GM12873 (cell line): ENCODE measurements at regions not wholly inside any gene's neighbourhood (a gene's known extent, or its start where the extent isn't known, plus 50 kb on each side); places are given as distances from the start of the nearest gene placed in this dataset.

Experiments
- TF ChIP-seq, protein P1 (sequence below): IDR thresholded peaks from 2 replicates; pipeline ENCODE4 v1.5.1; 2012; ENCODE audit warnings: low read depth, mild to moderate bottlenecking, moderate library complexity, low read length, control low read depth; ENCODE audit not compliant: insufficient read depth; ENCODE audit errors: missing control alignments

DNA sequence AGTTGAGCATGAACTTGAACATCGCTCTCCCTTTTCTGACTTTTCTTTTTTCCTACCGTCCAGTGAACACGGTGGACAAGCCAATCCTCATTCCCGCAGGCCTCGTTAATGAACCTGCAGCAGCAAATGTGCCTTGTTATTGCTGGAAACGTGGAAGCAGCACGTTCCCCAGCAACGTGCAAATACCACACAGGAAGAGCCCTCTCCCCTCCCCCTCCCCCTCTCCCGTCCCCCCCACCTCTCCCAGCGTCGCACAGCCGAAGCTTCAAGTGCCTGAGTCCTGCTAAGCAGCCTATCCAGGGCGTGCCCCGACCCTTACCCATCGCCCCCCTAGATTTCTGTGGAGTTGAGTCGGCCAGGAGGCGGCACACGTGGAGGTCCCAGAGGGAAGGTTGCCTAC lies 219.9 kb downstream of the BCOR start:
- TF ChIP-seq, protein P1, sequence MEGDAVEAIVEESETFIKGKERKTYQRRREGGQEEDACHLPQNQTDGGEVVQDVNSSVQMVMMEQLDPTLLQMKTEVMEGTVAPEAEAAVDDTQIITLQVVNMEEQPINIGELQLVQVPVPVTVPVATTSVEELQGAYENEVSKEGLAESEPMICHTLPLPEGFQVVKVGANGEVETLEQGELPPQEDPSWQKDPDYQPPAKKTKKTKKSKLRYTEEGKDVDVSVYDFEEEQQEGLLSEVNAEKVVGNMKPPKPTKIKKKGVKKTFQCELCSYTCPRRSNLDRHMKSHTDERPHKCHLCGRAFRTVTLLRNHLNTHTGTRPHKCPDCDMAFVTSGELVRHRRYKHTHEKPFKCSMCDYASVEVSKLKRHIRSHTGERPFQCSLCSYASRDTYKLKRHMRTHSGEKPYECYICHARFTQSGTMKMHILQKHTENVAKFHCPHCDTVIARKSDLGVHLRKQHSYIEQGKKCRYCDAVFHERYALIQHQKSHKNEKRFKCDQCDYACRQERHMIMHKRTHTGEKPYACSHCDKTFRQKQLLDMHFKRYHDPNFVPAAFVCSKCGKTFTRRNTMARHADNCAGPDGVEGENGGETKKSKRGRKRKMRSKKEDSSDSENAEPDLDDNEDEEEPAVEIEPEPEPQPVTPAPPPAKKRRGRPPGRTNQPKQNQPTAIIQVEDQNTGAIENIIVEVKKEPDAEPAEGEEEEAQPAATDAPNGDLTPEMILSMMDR: no peak

DNA sequence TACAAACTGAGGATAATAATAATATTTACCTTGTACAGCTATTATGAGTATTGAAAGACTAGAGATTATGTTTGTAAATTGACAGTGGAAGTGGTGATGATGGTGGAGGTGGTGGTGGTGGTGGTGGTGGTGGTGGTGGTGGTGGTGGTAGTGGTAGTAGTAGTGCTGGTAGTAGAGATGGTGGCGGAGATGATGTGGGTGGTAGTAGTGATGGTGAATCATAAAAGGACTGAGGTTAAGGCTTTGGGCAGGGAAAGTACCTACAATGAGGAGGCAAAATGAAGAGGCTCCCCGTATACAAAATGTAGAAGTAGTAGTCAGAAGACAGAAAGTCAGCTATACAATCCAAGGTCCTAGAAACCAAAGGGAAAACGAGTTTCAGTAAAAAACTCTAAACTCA lies 214.1 kb downstream of the BCOR start:
- TF ChIP-seq, protein P1: no peak

DNA sequence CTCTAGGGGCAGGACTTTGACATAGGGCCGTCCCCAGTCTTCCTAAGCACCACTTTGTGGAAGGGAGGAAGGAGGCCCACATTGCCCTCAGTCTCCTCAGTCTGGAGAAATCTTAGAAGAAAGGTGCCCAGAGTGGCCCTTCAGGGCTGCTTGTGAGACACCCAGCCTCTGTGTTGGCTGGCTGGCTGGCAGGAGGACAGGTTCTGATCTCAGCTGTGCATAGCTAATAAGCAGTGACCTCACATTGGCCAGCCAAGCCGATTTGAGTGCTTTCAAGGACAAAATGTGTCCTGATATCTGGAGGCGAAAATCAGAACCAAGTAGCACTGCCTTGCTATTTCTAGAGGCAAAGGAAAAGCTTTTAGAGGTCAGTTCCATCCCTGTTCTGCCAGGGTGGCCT lies 211.5 kb downstream of the BCOR start:
- TF ChIP-seq, protein P1: no peak

DNA sequence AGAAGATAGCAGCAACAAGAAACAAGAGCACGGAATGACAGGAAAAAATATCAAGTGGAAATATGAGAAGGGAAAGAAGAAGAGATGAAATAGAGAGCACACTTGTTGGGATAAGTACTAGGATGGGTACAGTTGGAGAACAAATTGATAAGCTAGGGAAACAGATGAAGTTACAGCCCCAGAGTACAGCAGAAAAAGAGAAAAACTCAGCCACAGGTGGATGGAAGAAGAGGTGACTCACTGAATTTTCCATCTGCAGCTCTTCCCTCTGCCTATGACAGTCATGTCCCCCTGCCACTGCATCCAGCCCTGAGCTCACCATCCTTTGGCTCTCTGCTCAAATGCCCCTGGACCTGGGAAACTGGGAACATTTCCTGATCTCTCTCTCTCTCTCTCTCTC lies 209.0 kb downstream of the BCOR start:
- TF ChIP-seq, protein P1: no peak

DNA sequence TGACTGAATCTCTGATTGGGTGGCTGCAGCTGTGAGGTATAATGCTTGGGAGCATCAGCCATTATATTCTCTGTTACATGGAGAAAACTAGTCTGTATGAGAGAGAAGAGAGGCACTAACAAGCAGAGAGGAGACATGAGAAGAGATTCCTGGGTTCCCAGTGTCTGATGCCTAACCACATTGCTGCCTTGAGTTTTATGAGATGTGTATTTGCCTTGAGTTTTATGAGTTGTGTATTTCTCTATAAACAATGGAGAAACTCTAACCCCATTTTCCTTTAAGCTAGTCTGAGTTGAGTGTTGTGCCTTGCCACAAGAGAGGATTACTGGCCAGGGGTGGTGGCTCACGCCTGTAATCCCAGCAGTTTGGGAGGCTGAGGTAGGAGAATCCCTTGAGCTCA lies 208.1 kb downstream of the BCOR start:
- TF ChIP-seq, protein P1: no peak

DNA sequence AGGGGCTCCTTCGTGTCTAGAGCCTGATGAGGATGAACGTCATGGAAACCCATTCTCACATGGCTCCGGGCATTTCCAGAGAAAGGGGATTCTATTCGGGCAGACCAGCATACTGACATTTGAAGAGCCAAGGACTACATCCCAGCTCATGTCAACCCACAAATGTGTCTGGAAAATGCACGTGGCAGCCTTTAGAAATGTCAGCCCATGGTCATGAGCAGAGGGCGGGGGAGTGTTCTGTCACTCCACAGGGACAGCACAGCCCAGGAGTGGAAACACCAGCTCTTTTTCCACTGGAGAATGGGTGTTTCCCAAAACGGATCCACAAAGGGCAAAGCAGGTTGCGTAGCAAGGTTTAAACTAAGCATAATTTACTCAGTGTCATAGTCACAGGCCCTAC lies 207.0 kb downstream of the BCOR start:
- TF ChIP-seq, protein P1: no peak

DNA sequence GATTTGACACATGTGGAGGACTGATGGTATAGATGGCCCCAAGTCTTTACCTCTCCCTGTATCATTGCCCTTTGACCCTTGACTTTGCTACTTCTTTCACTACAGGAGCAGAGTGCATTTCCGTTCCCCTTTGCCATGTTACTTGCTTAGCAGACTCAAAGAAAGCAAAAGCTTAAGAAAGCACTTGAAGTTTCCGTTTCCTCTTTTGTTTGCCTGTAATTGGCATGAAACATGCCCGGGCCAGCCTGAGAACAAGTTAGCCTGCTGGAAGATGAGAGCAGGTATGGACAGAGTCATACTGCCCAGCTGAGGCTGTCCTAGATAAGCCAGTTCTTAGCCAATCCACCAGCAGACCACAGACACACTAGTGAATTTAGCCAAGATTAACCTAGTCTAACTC lies 206.0 kb downstream of the BCOR start:
- TF ChIP-seq, protein P1: no peak
